ENCODE measurements at regions not wholly inside any gene's neighbourhood (a gene's known extent, or its start where the extent isn't known, plus 50 kb on each side); places are given as distances from the start of the nearest gene placed in this dataset.
A peak's percentile ranks its signal among the peaks of the same experiment; 100 is the strongest.

GRCh38 chr2:236679884-236680860, 110.5 kb downstream of the ACKR3 start:
- DNase-seq (peak in 1 of 5 donors; percentile 1), ATAC-seq (no peak)
- Histone ChIP-seq H3K4me1 (peaks cover 0 to 34% (median 15%) of the 10 kb centered on the region in 12 donors), H3K36me3 (no peaks in the 10 kb centered on the region), H3K4me3 (no peak overlapping the region), H3K27ac (no peak overlapping the region), H3K27me3 (no peaks in the 10 kb centered on the region), H3K9me3 (no peaks in the 10 kb centered on the region)
- TF ChIP-seq CTCF (IDR thresholded peaks at IDR 0.05) (no peak), POLR2A (IDR thresholded peaks at IDR 0.05) (no peak)
- intact Hi-C loops (cut with DNase I) = loop anchor here in 3 of 10 donors (5.0 to 10.0 kb wide), 3 partner anchors 37 to 165 kb away; no protein-coding TSS in a partner anchor
- WGBS, 4 donors = 82 to 87% (median 87%) methylated on average over 10 of the region's 10 CpGs

GRCh38 chr2:236682651-236683422, 113.2 kb downstream of the ACKR3 start:
- Histone ChIP-seq H3K36me3 (no peaks in the 10 kb centered on the region), H3K27me3 (no peaks in the 10 kb centered on the region), H3K4me3 (no peak overlapping the region), H3K9me3 (no peaks in the 10 kb centered on the region), H3K27ac (peak overlapping the region in 2 of 12 donors; percentile 10 to 11), H3K4me1 (peaks cover 0 to 32% (median 11%) of the 10 kb centered on the region in 12 donors)
- ATAC-seq = peak in 2 of 4 donors; percentile 34 to 65
- intact Hi-C loops (cut with DNase I) = no loop called here
- peak in 4 of 5 donors; percentile 28 to 58 (median 38) for DNase-seq
- 60 to 70% (median 66%) methylated on average over 12 of the region's 12 CpGs for WGBS, 4 donors
- TF ChIP-seq POLR2A (IDR thresholded peaks at IDR 0.05) (no peak), CTCF (IDR thresholded peaks at IDR 0.05) (no peak)

- 74 to 82% (median 80%) methylated on average over 9 of the region's 9 CpGs for WGBS, 4 donors
- no peak overlapping the region for H3K4me3 ChIP-seq
- H3K27ac ChIP-seq = no peak overlapping the region
- DNase-seq (peak in 1 of 5 donors; percentile 30), ATAC-seq (no peak)
- intact Hi-C loops (cut with DNase I) = loop anchor here in 2 of 10 donors (5.0 kb wide), 1 partner anchor 117 kb away; the partner anchor contains the start of gene ACKR3 (in 2 of the 2)
- H3K9me3 ChIP-seq = no peaks in the 10 kb centered on the region
- H3K36me3 ChIP-seq = no peaks in the 10 kb centered on the region
- TF ChIP-seq CTCF (IDR thresholded peaks at IDR 0.05) (no peak), POLR2A (IDR thresholded peaks at IDR 0.05) (no peak)
- no peaks in the 10 kb centered on the region for H3K27me3 ChIP-seq
- H3K4me1 ChIP-seq = peaks cover 0 to 44% (median 26%) of the 10 kb centered on the region in 12 donors
These were observed 115.1 kb downstream of the ACKR3 start for GRCh38 chr2:236684504-236685256.
